Muscle layer of colon (tissue), 2 donors: ENCODE measurements at regions not wholly inside any gene's neighbourhood (a gene's known extent, or its start where the extent isn't known, plus 50 kb on each side); places are given as distances from the start of the nearest gene placed in this dataset.

Source experiments
- H3K27ac ChIP-seq: one replicate; pipeline ENCODE4 v1.7.0; 2013; ENCODE audit warnings: low read depth, mild to moderate bottlenecking, low read length, moderate library complexity
- H3K27me3 ChIP-seq, 2 donors: one replicate each; pipeline ENCODE4 v1.7.0; 2013; ENCODE audit warnings: low read length in 2 of 2, mild to moderate bottlenecking in 2 of 2; ENCODE audit not compliant: insufficient read depth in 2 of 2, control insufficient read depth in 1 of 2
- H3K36me3 ChIP-seq: one replicate; pipeline ENCODE4 v1.7.0; 2013; ENCODE audit warnings: mild to moderate bottlenecking, low read length; ENCODE audit not compliant: insufficient read depth
- H3K4me1 ChIP-seq: one replicate; pipeline ENCODE4 v1.7.0; 2013; ENCODE audit warnings: mild to moderate bottlenecking, low read length; ENCODE audit not compliant: insufficient read depth
- H3K4me3 ChIP-seq, 2 donors: one replicate each; pipeline ENCODE4 v1.7.0; 2013; ENCODE audit warnings: low read length in 2 of 2, low read depth in 1 of 2, mild to moderate bottlenecking in 1 of 2, moderate library complexity in 1 of 2
- H3K9ac ChIP-seq: one replicate; pipeline ENCODE4 v1.7.0; 2013; ENCODE audit warnings: low read length
- H3K9me3 ChIP-seq: one replicate; pipeline ENCODE4 v1.7.0; 2013; ENCODE audit warnings: mild to moderate bottlenecking, low read length
- donor health status: abdominal sarcoma.
- donor health status: Adenocarcinoma of cecum.

GRCh38 chr9:69955536-69956355, 87.9 kb upstream of the MAMDC2 start:
- Histone ChIP-seq H3K27me3 (no peaks in the 10 kb centered on the region), H3K4me3 (no peak overlapping the region), H3K27ac (no peak overlapping the region), H3K36me3 (no peaks in the 10 kb centered on the region), H3K9ac (no peak overlapping the region), H3K4me1 (no peaks in the 10 kb centered on the region), H3K9me3 (no peaks in the 10 kb centered on the region)

DNA sequence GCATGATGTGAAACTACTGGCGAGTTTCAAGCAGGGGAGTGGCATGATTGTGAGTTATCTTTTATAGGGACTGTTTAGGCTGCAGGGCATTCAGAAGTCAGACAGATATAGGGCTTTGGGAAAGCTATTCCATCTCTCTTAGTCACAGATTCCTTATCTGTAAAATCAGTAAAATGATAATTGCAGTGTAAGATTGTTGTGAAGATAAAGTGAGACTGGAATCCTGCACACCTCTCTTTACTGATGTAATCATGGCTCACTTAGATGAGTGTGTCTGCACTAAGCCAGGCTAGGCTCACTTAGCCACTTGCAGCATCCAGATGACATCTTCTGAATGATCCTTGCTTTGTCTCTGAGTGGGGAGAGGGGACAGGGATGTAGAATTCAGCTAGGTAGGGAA, 81.8 kb upstream of the MAMDC2 start:
- no peaks in the 10 kb centered on the region for H3K9me3 ChIP-seq
- no peaks in the 10 kb centered on the region for H3K4me1 ChIP-seq
- no peaks in the 10 kb centered on the region for H3K27me3 ChIP-seq
- no peak overlapping the region for H3K4me3 ChIP-seq
- H3K27ac ChIP-seq = no peak overlapping the region
- no peaks in the 10 kb centered on the region for H3K36me3 ChIP-seq
- no peak overlapping the region for H3K9ac ChIP-seq

- H3K36me3 ChIP-seq = no peaks in the 10 kb centered on the region
- no peak overlapping the region for H3K4me3 ChIP-seq
- no peaks in the 10 kb centered on the region for H3K9me3 ChIP-seq
- no peaks in the 10 kb centered on the region for H3K27me3 ChIP-seq
- H3K27ac ChIP-seq = no peak overlapping the region
- H3K4me1 ChIP-seq = no peaks in the 10 kb centered on the region
- H3K9ac ChIP-seq = no peak overlapping the region
These were observed 79.8 kb upstream of the MAMDC2 start for GRCh38 chr9:69963803-69964202.

DNA sequence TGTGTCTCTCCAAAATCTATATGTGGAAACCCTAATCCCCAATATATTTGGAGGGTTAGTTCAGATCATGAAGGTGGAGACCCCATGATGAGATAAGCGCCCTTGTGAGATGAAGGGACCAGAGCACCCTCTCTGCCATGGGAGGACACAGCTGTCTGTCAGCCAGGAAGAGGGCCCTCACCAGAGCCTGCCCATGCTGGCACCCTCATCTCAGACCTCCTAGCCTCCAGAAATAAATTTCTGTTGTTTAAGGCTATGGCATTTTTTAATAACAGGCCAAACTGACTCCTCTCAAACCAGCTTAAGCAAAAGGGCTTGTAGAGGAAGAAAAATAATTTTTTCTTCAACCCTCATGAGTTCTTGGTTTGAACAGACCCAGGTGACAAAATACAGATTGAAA, 79.2 kb upstream of the MAMDC2 start:
- Histone ChIP-seq H3K27ac (no peak overlapping the region), H3K9ac (no peak overlapping the region), H3K36me3 (no peaks in the 10 kb centered on the region), H3K9me3 (no peaks in the 10 kb centered on the region), H3K4me1 (no peaks in the 10 kb centered on the region), H3K4me3 (no peak overlapping the region), H3K27me3 (no peaks in the 10 kb centered on the region)

DNA sequence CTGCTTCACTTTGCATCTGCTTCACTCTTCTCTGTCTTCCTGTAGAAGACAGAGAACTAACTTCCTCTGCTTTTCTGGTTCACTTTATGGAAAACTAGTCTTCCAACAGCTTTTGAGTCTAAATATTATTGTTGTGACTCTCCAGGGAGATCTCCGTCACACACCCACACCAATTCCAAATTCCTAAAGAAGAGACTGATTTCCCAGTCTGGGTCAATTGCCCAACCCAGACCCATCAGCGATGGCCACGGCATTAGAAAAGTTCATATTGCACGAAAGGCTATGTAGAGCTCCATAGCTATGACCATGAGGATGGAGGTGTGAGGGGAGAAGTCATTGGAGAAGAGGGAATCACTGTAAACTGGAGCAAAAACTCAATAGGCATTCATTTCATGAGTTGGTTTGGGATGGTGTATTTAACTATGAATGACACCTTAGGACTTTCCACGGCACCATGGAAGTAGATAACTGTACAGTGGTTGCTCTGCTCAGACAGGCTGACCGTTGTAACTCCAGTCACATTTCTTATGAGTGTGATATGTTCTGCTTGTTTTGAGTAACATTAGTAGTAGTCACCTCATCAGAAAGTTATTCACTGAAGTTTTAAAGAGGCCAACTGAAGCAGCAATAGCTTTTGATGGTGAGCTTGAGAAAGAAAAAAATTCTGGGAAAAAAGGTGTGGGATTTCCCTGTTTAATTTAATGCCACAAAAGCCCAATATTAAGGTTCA, 78.1 kb upstream of the MAMDC2 start:
- no peak overlapping the region for H3K9ac ChIP-seq

GRCh38 chr9:69967344-69967743, 76.3 kb upstream of the MAMDC2 start:
- H3K9ac ChIP-seq = no peak overlapping the region
- no peaks in the 10 kb centered on the region for H3K9me3 ChIP-seq
- H3K27ac ChIP-seq = no peak overlapping the region
- H3K27me3 ChIP-seq = no peaks in the 10 kb centered on the region
- H3K4me1 ChIP-seq = peaks cover 11% of the 10 kb centered on the region
- no peak overlapping the region for H3K4me3 ChIP-seq
- H3K36me3 ChIP-seq = no peaks in the 10 kb centered on the region

More for the DNA sequence above, 78.1 kb upstream of the MAMDC2 start:
- Histone ChIP-seq H3K4me1 (no peaks in the 10 kb centered on the region), H3K27ac (no peak overlapping the region), H3K27me3 (no peaks in the 10 kb centered on the region), H3K9me3 (no peaks in the 10 kb centered on the region), H3K36me3 (no peaks in the 10 kb centered on the region), H3K4me3 (no peak overlapping the region)

- Histone ChIP-seq H3K36me3 (no peaks in the 10 kb centered on the region), H3K27ac (no peak overlapping the region), H3K4me3 (no peak overlapping the region), H3K4me1 (peaks cover 12% of the 10 kb centered on the region), H3K27me3 (no peaks in the 10 kb centered on the region), H3K9me3 (no peaks in the 10 kb centered on the region), H3K9ac (no peak overlapping the region)
These were observed 73.6 kb upstream of the MAMDC2 start for GRCh38 chr9:69970001-69970533.

DNA sequence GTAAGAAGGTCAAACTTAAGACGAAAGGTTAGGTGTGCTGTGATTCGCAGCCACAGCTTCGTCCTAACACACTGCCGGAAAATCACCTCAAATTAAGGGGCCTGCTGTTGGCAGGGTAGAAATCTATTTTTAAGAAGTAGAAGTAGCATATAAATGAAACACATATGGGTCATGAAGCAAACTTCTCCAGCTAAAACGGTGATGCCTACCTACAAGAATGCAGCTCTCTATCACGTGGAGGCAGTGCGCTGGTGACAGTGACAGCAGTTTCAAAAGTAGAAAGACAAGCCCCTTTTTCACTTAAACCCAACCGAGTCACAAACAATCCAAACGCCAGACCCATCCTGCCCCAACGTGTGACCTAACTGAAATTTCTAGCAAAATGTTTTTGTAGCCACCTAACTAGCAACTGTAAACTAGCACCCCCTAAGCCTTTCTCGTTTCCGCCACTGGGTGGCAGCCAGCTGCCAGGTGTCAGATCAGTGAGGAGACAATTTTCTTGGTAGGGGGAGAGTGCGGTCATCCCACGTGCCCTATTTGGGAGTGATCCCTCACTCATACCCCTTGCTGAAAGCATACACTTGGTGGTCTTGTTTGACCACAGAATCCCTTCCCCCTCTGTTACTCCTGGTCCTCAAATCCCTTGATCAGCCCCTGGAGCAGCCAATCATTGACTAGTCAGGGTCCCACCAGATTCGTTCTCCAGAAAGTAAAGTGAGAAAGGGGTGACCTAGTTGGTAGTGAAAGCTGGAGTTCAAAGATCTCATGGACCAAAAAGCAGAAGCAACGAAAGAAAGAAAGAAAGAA, 71.8 kb upstream of the MAMDC2 start:
- no peak overlapping the region for H3K4me3 ChIP-seq
- H3K9ac ChIP-seq = no peak overlapping the region
- H3K4me1 ChIP-seq = peaks cover 12% of the 10 kb centered on the region
- H3K27ac ChIP-seq = no peak overlapping the region
- no peaks in the 10 kb centered on the region for H3K36me3 ChIP-seq
- no peaks in the 10 kb centered on the region for H3K9me3 ChIP-seq
- H3K27me3 ChIP-seq = no peaks in the 10 kb centered on the region

- Histone ChIP-seq H3K9ac (no peak overlapping the region), H3K27me3 (no peaks in the 10 kb centered on the region), H3K27ac (peak overlapping the region; percentile 1), H3K4me1 (peaks cover 12% of the 10 kb centered on the region), H3K4me3 (no peak overlapping the region), H3K9me3 (no peaks in the 10 kb centered on the region), H3K36me3 (no peaks in the 10 kb centered on the region)
These were observed 68.0 kb upstream of the MAMDC2 start for GRCh38 chr9:69975681-69976080.

GRCh38 chr9:69976152-69976551, 67.5 kb upstream of the MAMDC2 start:
- Histone ChIP-seq H3K9me3 (no peaks in the 10 kb centered on the region), H3K27ac (peak overlapping the region; percentile 1), H3K27me3 (no peaks in the 10 kb centered on the region), H3K4me1 (peaks cover 12% of the 10 kb centered on the region), H3K4me3 (no peak overlapping the region), H3K36me3 (no peaks in the 10 kb centered on the region), H3K9ac (no peak overlapping the region)

DNA sequence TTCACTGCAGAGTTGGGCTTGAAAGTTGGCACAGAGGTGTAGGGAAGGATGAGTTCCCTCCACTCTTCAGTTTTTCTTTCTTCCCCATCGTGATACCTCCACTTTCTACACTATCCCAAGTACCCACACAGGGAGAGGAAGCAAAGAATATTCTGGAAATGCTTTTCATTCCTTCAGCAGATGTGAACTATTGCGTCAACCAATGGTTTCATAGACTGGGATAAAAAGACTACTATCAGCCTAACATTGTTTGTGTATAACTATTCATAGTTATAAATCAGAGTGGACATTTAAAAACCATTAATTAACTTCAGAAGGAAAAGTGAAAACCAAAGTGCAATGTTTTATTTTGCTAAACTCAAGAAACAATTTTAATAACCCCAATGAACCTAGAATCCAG, 63.6 kb upstream of the MAMDC2 start:
- Histone ChIP-seq H3K27me3 (no peaks in the 10 kb centered on the region), H3K36me3 (no peaks in the 10 kb centered on the region), H3K9me3 (no peaks in the 10 kb centered on the region), H3K27ac (no peak overlapping the region), H3K9ac (no peak overlapping the region), H3K4me3 (no peak overlapping the region), H3K4me1 (no peaks in the 10 kb centered on the region)
